HepG2 (cell line): ENCODE measurements at regions not wholly inside any gene's neighbourhood (a gene's known extent, or its start where the extent isn't known, plus 50 kb on each side); places are given as distances from the start of the nearest gene placed in this dataset.

Experiments used
- CREB1 ChIP-seq, 2 experiments: fragments of 450-650 bp in 1 of 2; IDR thresholded peaks; 2 replicates each; pipeline ENCODE4 v1.6.1; 2016 to 2017; ENCODE audit warnings: control low read depth in 1 of 2, mild to moderate bottlenecking in 1 of 2, missing compliant biosample characterization in 1 of 2, missing genetic modification characterization in 1 of 2
- FOXC1 ChIP-seq: sonication (generic); formaldehyde crosslinking; IDR thresholded peaks from 2 replicates; pipeline ENCODE4 v1.8.0; 2022; ENCODE audit warnings: mild to moderate bottlenecking, missing genetic modification reagents, borderline replicate concordance
- NAIF1 ChIP-seq: sonication (generic); formaldehyde crosslinking; IDR thresholded peaks from 2 replicates; pipeline ENCODE4 v1.5.0; 2020; ENCODE audit warnings: mild to moderate bottlenecking, missing genetic modification reagents, borderline replicate concordance
- NONO ChIP-seq, 2 experiments: fragments of 450-650 bp in 1 of 2; sonication (generic) in 1 of 2; formaldehyde crosslinking in 1 of 2; IDR thresholded peaks in 1 of 2; conservative IDR thresholded peaks in 1 of 2; 2 replicates each; pipeline versions ENCODE4 v1.6.1 to v1.8.0; 2017 to 2022; ENCODE audit warnings: mild to moderate bottlenecking in 1 of 2, missing genetic modification reagents in 1 of 2, moderate library complexity in 1 of 2
- RCOR2 ChIP-seq: IDR thresholded peaks from 2 replicates; pipeline ENCODE4 v1.6.1; 2016; ENCODE audit warnings: missing biosample characterization, missing genetic modification reagents
- SALL2 ChIP-seq: sonication (generic); formaldehyde crosslinking; IDR thresholded peaks from 2 replicates; pipeline ENCODE4 v1.8.1; 2023; ENCODE audit warnings: mild to moderate bottlenecking, missing genetic modification reagents, inconsistent platforms
- ZMYM2 ChIP-seq: sonication (generic); formaldehyde crosslinking; IDR thresholded peaks from 2 replicates; pipeline ENCODE4 v1.8.0; 2022; ENCODE audit warnings: mild to moderate bottlenecking, missing genetic modification reagents
- ZNF296 ChIP-seq: sonication (generic); formaldehyde crosslinking; conservative IDR thresholded peaks from 2 replicates; pipeline ENCODE4 v1.5.0; 2020; ENCODE audit warnings: mild to moderate bottlenecking, missing genetic modification reagents
- ZNF558 ChIP-seq: sonication (generic); formaldehyde crosslinking; IDR thresholded peaks from 2 replicates; pipeline ENCODE4 v1.9.0; 2022; ENCODE audit warnings: mild to moderate bottlenecking, missing genetic modification reagents, borderline replicate concordance
- TF ChIP-seq, protein P1 (sequence below): sonication (generic); formaldehyde crosslinking; IDR thresholded peaks from 2 replicates; pipeline ENCODE4 v1.4.0; 2020; ENCODE audit warnings: missing genetic modification reagents, borderline replicate concordance
- TF ChIP-seq, protein P2 (sequence below): IDR thresholded peaks from 2 replicates; pipeline ENCODE4 v1.6.1; 2016; ENCODE audit warnings: missing genetic modification reagents, missing compliant biosample characterization
- TF ChIP-seq, protein P3 (sequence below): IDR thresholded peaks from 2 replicates; pipeline ENCODE4 v1.6.1; 2016; ENCODE audit warnings: missing compliant biosample characterization, missing genetic modification reagents, borderline replicate concordance
- TF ChIP-seq, protein P4 (sequence below): IDR thresholded peaks from 2 replicates; pipeline ENCODE4 v1.6.1; 2016; ENCODE audit warnings: low read depth, control low read depth
- TF ChIP-seq, protein P5 (sequence below): sonication (generic); formaldehyde crosslinking; IDR thresholded peaks from 2 replicates; pipeline ENCODE4 v1.4.0; 2020; ENCODE audit warnings: missing genetic modification reagents, borderline replicate concordance
- TF ChIP-seq, protein P6 (sequence below): IDR thresholded peaks from 2 replicates; pipeline ENCODE4 v1.6.1; 2012; ENCODE audit warnings: low read length, improper control_type of control experiment

DNA sequence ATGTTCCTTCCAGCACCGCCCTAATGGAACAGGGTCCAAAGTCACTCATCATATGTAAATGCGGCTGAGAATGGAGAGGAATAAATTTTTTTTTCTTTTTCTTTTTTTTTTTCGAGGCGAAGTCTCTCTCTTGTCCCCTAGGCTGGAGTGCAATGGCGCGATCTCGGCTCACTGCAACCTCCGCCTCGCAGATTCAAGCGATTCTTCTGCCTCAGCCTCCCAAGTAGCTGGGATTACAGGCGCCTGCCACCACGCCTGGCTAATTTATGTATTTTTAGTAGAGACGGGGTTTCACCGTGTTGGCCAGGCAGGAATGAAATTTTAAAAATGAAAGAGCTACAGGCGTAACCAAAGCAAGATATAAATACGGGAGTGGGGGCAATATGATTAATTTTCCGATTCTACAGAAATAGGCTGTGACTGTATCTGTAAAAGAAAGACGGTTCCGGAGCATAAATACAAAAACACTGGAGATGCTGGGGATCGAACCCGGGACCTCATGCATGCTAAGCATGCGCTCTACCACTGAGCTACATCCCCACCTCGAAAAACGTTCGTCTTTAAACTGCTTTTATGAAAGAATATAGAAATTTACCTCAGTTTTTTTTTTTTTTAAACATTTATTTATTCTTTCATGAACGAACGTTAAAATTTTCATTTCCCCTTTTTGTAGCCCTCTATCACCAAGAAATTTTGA, 132.2 kb downstream of the GPX5 start (continued):
- TF ChIP-seq ZNF558 (CRISPR knock-in tag) (no peak), RCOR2 (CRISPR knock-in tag) (peak; percentile 45; the same call in 1 of the 2 replicates), NAIF1 (0 out of 2 replicates have a peak, but pooled peaks have one; percentile 8), FOXC1 (CRISPR knock-in tag) (no peak), ZMYM2 (CRISPR knock-in tag) (no peak), SALL2 (CRISPR knock-in tag) (no peak), NONO (IDR thresholded peaks at IDR 0.05) (no peak), NONO (CRISPR knock-in tag; conservative IDR thresholded peaks at IDR 0.05) (no peak), CREB1 (IDR thresholded peaks at IDR 0.05) (no peak), CREB1 (CRISPR knock-in tag; IDR thresholded peaks at IDR 0.05) (0 out of 2 replicates have a peak, but pooled peaks have one; percentile 41), ZNF296 (no peak)
- TF ChIP-seq, protein P1, sequence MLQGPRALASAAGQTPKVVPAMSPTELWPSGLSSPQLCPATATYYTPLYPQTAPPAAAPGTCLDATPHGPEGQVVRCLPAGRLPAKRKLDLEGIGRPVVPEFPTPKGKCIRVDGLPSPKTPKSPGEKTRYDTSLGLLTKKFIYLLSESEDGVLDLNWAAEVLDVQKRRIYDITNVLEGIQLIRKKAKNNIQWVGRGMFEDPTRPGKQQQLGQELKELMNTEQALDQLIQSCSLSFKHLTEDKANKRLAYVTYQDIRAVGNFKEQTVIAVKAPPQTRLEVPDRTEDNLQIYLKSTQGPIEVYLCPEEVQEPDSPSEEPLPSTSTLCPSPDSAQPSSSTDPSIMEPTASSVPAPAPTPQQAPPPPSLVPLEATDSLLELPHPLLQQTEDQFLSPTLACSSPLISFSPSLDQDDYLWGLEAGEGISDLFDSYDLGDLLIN (CRISPR knock-in tag), result no peak
- TF ChIP-seq, protein P2, sequence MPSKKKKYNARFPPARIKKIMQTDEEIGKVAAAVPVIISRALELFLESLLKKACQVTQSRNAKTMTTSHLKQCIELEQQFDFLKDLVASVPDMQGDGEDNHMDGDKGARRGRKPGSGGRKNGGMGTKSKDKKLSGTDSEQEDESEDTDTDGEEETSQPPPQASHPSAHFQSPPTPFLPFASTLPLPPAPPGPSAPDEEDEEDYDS, result 0 out of 2 replicates have a peak, but pooled peaks have one; percentile 13
- TF ChIP-seq, protein P3, sequence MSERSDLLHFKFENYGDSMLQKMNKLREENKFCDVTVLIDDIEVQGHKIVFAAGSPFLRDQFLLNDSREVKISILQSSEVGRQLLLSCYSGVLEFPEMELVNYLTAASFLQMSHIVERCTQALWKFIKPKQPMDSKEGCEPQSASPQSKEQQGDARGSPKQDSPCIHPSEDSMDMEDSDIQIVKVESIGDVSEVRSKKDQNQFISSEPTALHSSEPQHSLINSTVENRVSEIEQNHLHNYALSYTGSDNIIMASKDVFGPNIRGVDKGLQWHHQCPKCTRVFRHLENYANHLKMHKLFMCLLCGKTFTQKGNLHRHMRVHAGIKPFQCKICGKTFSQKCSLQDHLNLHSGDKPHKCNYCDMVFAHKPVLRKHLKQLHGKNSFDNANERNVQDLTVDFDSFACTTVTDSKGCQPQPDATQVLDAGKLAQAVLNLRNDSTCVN, result peak; percentile 68; the same call in 1 of the 2 replicates
- TF ChIP-seq, protein P4, sequence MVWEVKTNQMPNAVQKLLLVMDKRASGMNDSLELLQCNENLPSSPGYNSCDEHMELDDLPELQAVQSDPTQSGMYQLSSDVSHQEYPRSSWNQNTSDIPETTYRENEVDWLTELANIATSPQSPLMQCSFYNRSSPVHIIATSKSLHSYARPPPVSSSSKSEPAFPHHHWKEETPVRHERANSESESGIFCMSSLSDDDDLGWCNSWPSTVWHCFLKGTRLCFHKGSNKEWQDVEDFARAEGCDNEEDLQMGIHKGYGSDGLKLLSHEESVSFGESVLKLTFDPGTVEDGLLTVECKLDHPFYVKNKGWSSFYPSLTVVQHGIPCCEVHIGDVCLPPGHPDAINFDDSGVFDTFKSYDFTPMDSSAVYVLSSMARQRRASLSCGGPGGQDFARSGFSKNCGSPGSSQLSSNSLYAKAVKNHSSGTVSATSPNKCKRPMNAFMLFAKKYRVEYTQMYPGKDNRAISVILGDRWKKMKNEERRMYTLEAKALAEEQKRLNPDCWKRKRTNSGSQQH (CRISPR knock-in tag), result no peak
- TF ChIP-seq, protein P5, sequence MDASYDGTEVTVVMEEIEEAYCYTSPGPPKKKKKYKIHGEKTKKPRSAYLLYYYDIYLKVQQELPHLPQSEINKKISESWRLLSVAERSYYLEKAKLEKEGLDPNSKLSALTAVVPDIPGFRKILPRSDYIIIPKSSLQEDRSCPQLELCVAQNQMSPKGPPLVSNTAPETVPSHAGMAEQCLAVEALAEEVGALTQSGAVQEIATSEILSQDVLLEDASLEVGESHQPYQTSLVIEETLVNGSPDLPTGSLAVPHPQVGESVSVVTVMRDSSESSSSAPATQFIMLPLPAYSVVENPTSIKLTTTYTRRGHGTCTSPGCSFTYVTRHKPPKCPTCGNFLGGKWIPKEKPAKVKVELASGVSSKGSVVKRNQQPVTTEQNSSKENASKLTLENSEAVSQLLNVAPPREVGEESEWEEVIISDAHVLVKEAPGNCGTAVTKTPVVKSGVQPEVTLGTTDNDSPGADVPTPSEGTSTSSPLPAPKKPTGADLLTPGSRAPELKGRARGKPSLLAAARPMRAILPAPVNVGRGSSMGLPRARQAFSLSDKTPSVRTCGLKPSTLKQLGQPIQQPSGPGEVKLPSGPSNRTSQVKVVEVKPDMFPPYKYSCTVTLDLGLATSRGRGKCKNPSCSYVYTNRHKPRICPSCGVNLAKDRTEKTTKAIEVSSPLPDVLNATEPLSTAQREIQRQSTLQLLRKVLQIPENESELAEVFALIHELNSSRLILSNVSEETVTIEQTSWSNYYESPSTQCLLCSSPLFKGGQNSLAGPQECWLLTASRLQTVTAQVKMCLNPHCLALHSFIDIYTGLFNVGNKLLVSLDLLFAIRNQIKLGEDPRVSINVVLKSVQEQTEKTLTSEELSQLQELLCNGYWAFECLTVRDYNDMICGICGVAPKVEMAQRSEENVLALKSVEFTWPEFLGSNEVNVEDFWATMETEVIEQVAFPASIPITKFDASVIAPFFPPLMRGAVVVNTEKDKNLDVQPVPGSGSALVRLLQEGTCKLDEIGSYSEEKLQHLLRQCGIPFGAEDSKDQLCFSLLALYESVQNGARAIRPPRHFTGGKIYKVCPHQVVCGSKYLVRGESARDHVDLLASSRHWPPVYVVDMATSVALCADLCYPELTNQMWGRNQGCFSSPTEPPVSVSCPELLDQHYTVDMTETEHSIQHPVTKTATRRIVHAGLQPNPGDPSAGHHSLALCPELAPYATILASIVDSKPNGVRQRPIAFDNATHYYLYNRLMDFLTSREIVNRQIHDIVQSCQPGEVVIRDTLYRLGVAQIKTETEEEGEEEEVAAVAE (CRISPR knock-in tag), result 0 out of 2 replicates have a peak, but pooled peaks have one; percentile 56
- TF ChIP-seq, protein P6, sequence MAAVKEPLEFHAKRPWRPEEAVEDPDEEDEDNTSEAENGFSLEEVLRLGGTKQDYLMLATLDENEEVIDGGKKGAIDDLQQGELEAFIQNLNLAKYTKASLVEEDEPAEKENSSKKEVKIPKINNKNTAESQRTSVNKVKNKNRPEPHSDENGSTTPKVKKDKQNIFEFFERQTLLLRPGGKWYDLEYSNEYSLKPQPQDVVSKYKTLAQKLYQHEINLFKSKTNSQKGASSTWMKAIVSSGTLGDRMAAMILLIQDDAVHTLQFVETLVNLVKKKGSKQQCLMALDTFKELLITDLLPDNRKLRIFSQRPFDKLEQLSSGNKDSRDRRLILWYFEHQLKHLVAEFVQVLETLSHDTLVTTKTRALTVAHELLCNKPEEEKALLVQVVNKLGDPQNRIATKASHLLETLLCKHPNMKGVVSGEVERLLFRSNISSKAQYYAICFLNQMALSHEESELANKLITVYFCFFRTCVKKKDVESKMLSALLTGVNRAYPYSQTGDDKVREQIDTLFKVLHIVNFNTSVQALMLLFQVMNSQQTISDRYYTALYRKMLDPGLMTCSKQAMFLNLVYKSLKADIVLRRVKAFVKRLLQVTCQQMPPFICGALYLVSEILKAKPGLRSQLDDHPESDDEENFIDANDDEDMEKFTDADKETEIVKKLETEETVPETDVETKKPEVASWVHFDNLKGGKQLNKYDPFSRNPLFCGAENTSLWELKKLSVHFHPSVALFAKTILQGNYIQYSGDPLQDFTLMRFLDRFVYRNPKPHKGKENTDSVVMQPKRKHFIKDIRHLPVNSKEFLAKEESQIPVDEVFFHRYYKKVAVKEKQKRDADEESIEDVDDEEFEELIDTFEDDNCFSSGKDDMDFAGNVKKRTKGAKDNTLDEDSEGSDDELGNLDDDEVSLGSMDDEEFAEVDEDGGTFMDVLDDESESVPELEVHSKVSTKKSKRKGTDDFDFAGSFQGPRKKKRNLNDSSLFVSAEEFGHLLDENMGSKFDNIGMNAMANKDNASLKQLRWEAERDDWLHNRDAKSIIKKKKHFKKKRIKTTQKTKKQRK, result no peak
